Gastrocnemius medialis (tissue), 4 donors: ENCODE measurements at regions not wholly inside any gene's neighbourhood (a gene's known extent, or its start where the extent isn't known, plus 50 kb on each side); places are given as distances from the start of the nearest gene placed in this dataset.

Experiments used
- ATAC-seq, 2 donors: fragments of 150-250 bp; one replicate each; pipeline ENCODE4 v1.9.1; 2016
- DNase-seq, 2 donors: peaks; one replicate each; pipeline ENCODE4 v3.0.0-alpha.2; 2019
- H3K27ac ChIP-seq, 4 donors: fragments of 200-600 bp; sonication (generic); 1 replicate in 1 of 4; 2 replicates in 3 of 4; pipeline ENCODE4 v1.5.1; 2016 to 2018; ENCODE audit warnings: mild to moderate bottlenecking in 2 of 4, moderate library complexity in 1 of 4
- H3K27me3 ChIP-seq, 3 donors: fragments of 200-600 bp; sonication (generic) in 2 of 3; 1 replicate in 1 of 3; 2 replicates in 2 of 3; pipeline versions ENCODE4 v1.5.1 to v1.6.0; 2016 to 2019; ENCODE audit warnings: mild to moderate bottlenecking in 1 of 3, moderate library complexity in 1 of 3
- H3K36me3 ChIP-seq, 2 donors: fragments of 200-600 bp; sonication (generic) in 1 of 2; one replicate each; pipeline ENCODE4 v1.5.1; 2017 to 2018
- H3K4me1 ChIP-seq, 2 donors: fragments of 200-600 bp; sonication (generic) in 1 of 2; one replicate each; pipeline ENCODE4 v1.5.1; 2016 to 2017; ENCODE audit warnings: mild to moderate bottlenecking in 2 of 2
- H3K4me3 ChIP-seq, 4 donors: fragments of 200-600 bp; sonication (generic) in 3 of 4; 1 replicate in 1 of 4; 2 replicates in 3 of 4; pipeline ENCODE4 v1.5.1; 2016 to 2019; ENCODE audit warnings: mild to moderate bottlenecking in 2 of 4
- H3K9me3 ChIP-seq, 3 donors: fragments of 200-600 bp; sonication (generic) in 2 of 3; 1 replicate in 1 of 3; 2 replicates in 2 of 3; pipeline ENCODE4 v1.5.1; 2016 to 2019
- CTCF ChIP-seq, 5 experiments: fragments of 450-650 bp in 3 of 5; fragments of 200-600 bp in 2 of 5; sonication (generic) in 2 of 5; IDR thresholded peaks in 4 of 5; conservative IDR thresholded peaks in 1 of 5; 1 replicate in 4 of 5; 2 replicates in 1 of 5; pipeline ENCODE4 v1.5.1; 2016 to 2019; ENCODE audit warnings: antibody characterized with exemption in 5 of 5, mild to moderate bottlenecking in 3 of 5, moderate library complexity in 3 of 5
- POLR2A ChIP-seq, 2 donors: fragments of 450-650 bp; IDR thresholded peaks; one replicate each; pipeline ENCODE4 v1.6.1; 2017; ENCODE audit warnings: antibody characterized with exemption in 2 of 2, mild to moderate bottlenecking in 2 of 2, moderate library complexity in 2 of 2
- in situ Hi-C, 4 donors: fragments of 200-750 bp; cut with MboI; loops; one replicate each; pipeline versions ENCODE4 v1.15.0 to v1.8.0; 2017; ENCODE audit warnings: low sequenced_read_pairs in 4 of 4
- intact Hi-C: fragments of 100-400 bp; cut with DNase I; formaldehyde crosslinking; loops from one replicate; pipeline ENCODE4 v1.15.1; 2023; ENCODE audit warnings: low total_unique reads

- no peak for TF ChIP-seq POLR2A (IDR thresholded peaks at IDR 0.05)
- TF ChIP-seq CTCF (IDR thresholded peaks at IDR 0.05 in 4 of 5, conservative IDR thresholded peaks at IDR 0.05 in 1 of 5) = no peak
- Histone ChIP-seq H3K9me3 (no peaks in the 10 kb centered on the region), H3K27ac (no peak overlapping the region), H3K4me1 (no peaks in the 10 kb centered on the region), H3K27me3 (no peaks in the 10 kb centered on the region), H3K36me3 (no peaks in the 10 kb centered on the region), H3K4me3 (no peak overlapping the region)
- DNase-seq (no peak), ATAC-seq (no peak)
- in situ Hi-C loops (loop anchor here in 2 of 4 donors (25.0 kb wide), 1 partner anchor 736 kb away; no protein-coding TSS in a partner anchor), intact Hi-C loops (no loop called here)
These were observed 337.6 kb upstream of the FIGN start for GRCh38 chr2:164073101-164074074.

- Histone ChIP-seq H3K4me3 (no peak overlapping the region), H3K4me1 (no peaks in the 10 kb centered on the region), H3K27me3 (no peaks in the 10 kb centered on the region), H3K9me3 (no peaks in the 10 kb centered on the region), H3K36me3 (no peaks in the 10 kb centered on the region), H3K27ac (no peak overlapping the region)
- TF ChIP-seq CTCF (IDR thresholded peaks at IDR 0.05 in 4 of 5, conservative IDR thresholded peaks at IDR 0.05 in 1 of 5) (no peak), POLR2A (IDR thresholded peaks at IDR 0.05) (no peak)
- in situ Hi-C loops = loop anchor here in 2 of 4 donors (25.0 kb wide), 1 partner anchor 732 kb away; no protein-coding TSS in a partner anchor
- DNase-seq = no peak
- intact Hi-C loops = no loop called here
- ATAC-seq = no peak
These were observed 333.7 kb upstream of the FIGN start for GRCh38 chr2:164069540-164069939.

GRCh38 chr2:164068063-164068462 is 332.3 kb upstream of the FIGN start:
- Histone ChIP-seq H3K27ac (no peak overlapping the region), H3K36me3 (no peaks in the 10 kb centered on the region), H3K9me3 (no peaks in the 10 kb centered on the region), H3K4me1 (no peaks in the 10 kb centered on the region), H3K27me3 (no peaks in the 10 kb centered on the region), H3K4me3 (no peak overlapping the region)
- no peak for DNase-seq
- TF ChIP-seq CTCF (IDR thresholded peaks at IDR 0.05 in 4 of 5, conservative IDR thresholded peaks at IDR 0.05 in 1 of 5) (no peak), POLR2A (IDR thresholded peaks at IDR 0.05) (no peak)
- in situ Hi-C loops (loop anchor here in 2 of 4 donors (25.0 kb wide), 1 partner anchor 731 kb away; no protein-coding TSS in a partner anchor), intact Hi-C loops (no loop called here)
- no peak for ATAC-seq

GRCh38 chr2:164066095-164066494 is 330.3 kb upstream of the FIGN start:
- intact Hi-C loops = no loop called here

More at GRCh38 chr2:164066095-164066494, 330.3 kb upstream of the FIGN start:
- no peak for TF ChIP-seq POLR2A (IDR thresholded peaks at IDR 0.05)
- no peak for TF ChIP-seq CTCF (IDR thresholded peaks at IDR 0.05 in 4 of 5, conservative IDR thresholded peaks at IDR 0.05 in 1 of 5)
- no peak for DNase-seq
- H3K9me3 ChIP-seq = no peaks in the 10 kb centered on the region
- in situ Hi-C loops = loop anchor here in 2 of 4 donors (25.0 kb wide), 1 partner anchor 729 kb away; no protein-coding TSS in a partner anchor
- no peak overlapping the region for H3K27ac ChIP-seq
- no peaks in the 10 kb centered on the region for H3K4me1 ChIP-seq
- no peak overlapping the region for H3K4me3 ChIP-seq
- H3K27me3 ChIP-seq = no peaks in the 10 kb centered on the region
- ATAC-seq = no peak
- H3K36me3 ChIP-seq = no peaks in the 10 kb centered on the region
